HG02763 (cell line): ENCODE measurements at regions not wholly inside any gene's neighbourhood (a gene's known extent, or its start where the extent isn't known, plus 50 kb on each side); places are given as distances from the start of the nearest gene placed in this dataset.

Experiments
- ATAC-seq: cut with Tn5 transposase; IDR thresholded peaks from one replicate; pipeline ENCODE4 v1.9.1; 2021; ENCODE audit warnings: mild to moderate bottlenecking, moderate library complexity; ENCODE audit not compliant: unreplicated experiment

- ATAC-seq: no peak
Observed at GRCh38 chr20:22438346-22438745, 146.0 kb downstream of the FOXA2 start.

GRCh38 chr20:22437354-22437753 is 147.0 kb downstream of the FOXA2 start:
- no peak for ATAC-seq

GRCh38 chr20:22431419-22431818 is 153.0 kb downstream of the FOXA2 start:
- ATAC-seq: no peak

- ATAC-seq: no peak
Observed at GRCh38 chr20:22430746-22431168, 153.6 kb downstream of the FOXA2 start.

GRCh38 chr20:22430154-22430745 is 154.1 kb downstream of the FOXA2 start:
- ATAC-seq: no peak

- ATAC-seq: no peak
Observed at GRCh38 chr20:22429175-22430153, 154.9 kb downstream of the FOXA2 start.

- ATAC-seq: no peak
Observed at GRCh38 chr20:22428051-22428450, 156.3 kb downstream of the FOXA2 start.

GRCh38 chr20:22426772-22427171 is 157.6 kb downstream of the FOXA2 start:
- ATAC-seq: no peak

GRCh38 chr20:22425344-22426295 is 158.8 kb downstream of the FOXA2 start:
- ATAC-seq: no peak

- no peak for ATAC-seq
Observed at GRCh38 chr20:22423190-22423832, 161.1 kb downstream of the FOXA2 start.

GRCh38 chr20:22420116-22420598 is 164.2 kb downstream of the FOXA2 start:
- ATAC-seq: no peak

GRCh38 chr20:22418738-22419137 is 165.6 kb downstream of the FOXA2 start:
- ATAC-seq: no peak

GRCh38 chr20:22414305-22414742 is 170.0 kb downstream of the FOXA2 start:
- ATAC-seq: no peak

- ATAC-seq: no peak
Observed at GRCh38 chr20:22412977-22413868, 171.1 kb downstream of the FOXA2 start.

GRCh38 chr20:22411627-22412450 is 172.5 kb downstream of the FOXA2 start:
- ATAC-seq: no peak

- ATAC-seq: no peak
Observed at GRCh38 chr20:22411286-22411626, 173.1 kb downstream of the FOXA2 start.

- ATAC-seq: no peak
Observed at GRCh38 chr20:22410556-22411130, 173.7 kb downstream of the FOXA2 start.
